ENCODE measurements at regions not wholly inside any gene's neighbourhood (a gene's known extent, or its start where the extent isn't known, plus 50 kb on each side); places are given as distances from the start of the nearest gene placed in this dataset.

- no peak for TF ChIP-seq EZH2phosphoT487 (IDR thresholded peaks at IDR 0.05; ENCODE audit: low read length)
- no peak for TF ChIP-seq CTCF (IDR thresholded peaks at IDR 0.05; ENCODE audit: low read length)
These were observed 1041.6 kb downstream of the BRD1 start for GRCh38 chr22:48785792-48786678.

Data from MM.1S (cell line).